H1 (cell line): ENCODE measurements at regions not wholly inside any gene's neighbourhood (a gene's known extent, or its start where the extent isn't known, plus 50 kb on each side); places are given as distances from the start of the nearest gene placed in this dataset.

Experiments used
- CTCF ChIA-PET: fragments of 300-600 bp; sonication (Branson Sonifier 250); formaldehyde crosslinking; loops from one replicate; lab custom pipeline; 2021; ENCODE audit not compliant: partially characterized antibody; lab: Charles Lee
- POLR2A ChIA-PET: fragments of 300-600 bp; sonication (Branson Sonifier 250); formaldehyde crosslinking; loops from one replicate; lab custom pipeline; 2021; ENCODE audit warnings: inconsistent platforms; ENCODE audit not compliant: partially characterized antibody; lab: Charles Lee
- DNase-seq, 2 experiments: peaks; one replicate each; pipeline versions ENCODE4 v3.0.0 to v3.0.0-alpha.2; 2010 to 2022; ENCODE audit warnings: low spot score in 2 of 2, low read depth in 1 of 2, mixed read lengths in 1 of 2
- FAIRE-seq: peaks from 2 replicates; lab custom pipeline; 2011; peaks lifted over from hg19 to GRCh38; lab: Jason Lieb, UNC
- H2AFZ ChIP-seq: 2 replicates; pipeline ENCODE4 v1.8.1; 2012; ENCODE audit warnings: low read length, inconsistent platforms
- H2AK5ac ChIP-seq: 2 replicates; pipeline ENCODE4 v1.6.1; 2013; ENCODE audit warnings: low read depth, low read length
- H2BK120ac ChIP-seq: replicated peaks from 2 replicates; pipeline ENCODE3; 2013; ENCODE audit warnings: low read depth, low read length, inconsistent platforms
- H2BK12ac ChIP-seq: 2 replicates; pipeline ENCODE4 v1.6.1; 2013; ENCODE audit warnings: low read depth, low read length
- H2BK15ac ChIP-seq: 2 replicates; pipeline ENCODE4 v1.6.1; 2013; ENCODE audit warnings: low read length
- H2BK20ac ChIP-seq: 2 replicates; pipeline ENCODE4 v1.6.1; 2013; ENCODE audit warnings: low read length
- H2BK5ac ChIP-seq: 2 replicates; pipeline ENCODE4 v1.6.1; 2013; ENCODE audit warnings: low read depth, low read length
- H3K14ac ChIP-seq: 2 replicates; pipeline ENCODE4 v1.6.1; 2013; ENCODE audit warnings: inconsistent platforms; ENCODE audit not compliant: insufficient read length
- H3K18ac ChIP-seq: 2 replicates; pipeline ENCODE4 v1.6.1; 2013; ENCODE audit warnings: low read length; ENCODE audit errors: extremely low read depth
- H3K23ac ChIP-seq: 2 replicates; pipeline ENCODE4 v1.6.1; 2013; ENCODE audit warnings: inconsistent platforms; ENCODE audit not compliant: insufficient read length
- H3K23me2 ChIP-seq: 2 replicates; pipeline ENCODE4 v1.6.1; 2013; ENCODE audit warnings: low read depth, low read length
- H3K27ac ChIP-seq: 2 replicates; pipeline ENCODE4 v1.6.1; 2011; ENCODE audit warnings: low read depth, low read length, inconsistent platforms
- H3K27me3 ChIP-seq, 4 experiments: replicated peaks in 1 of 4; 1 replicate in 1 of 4; 2 replicates in 3 of 4; pipeline versions ENCODE4 v1.6.1 to v1.8.1; 2011 to 2013; ENCODE audit warnings: low read length in 3 of 4, mild to moderate bottlenecking in 3 of 4, inconsistent platforms in 2 of 4, mixed read lengths in 2 of 4, moderate library complexity in 1 of 4; ENCODE audit not compliant: control insufficient read depth in 3 of 4, insufficient read depth in 3 of 4; ENCODE audit errors: extremely low read depth in 1 of 4
- H3K36me3 ChIP-seq, 4 experiments: 2 replicates each; pipeline versions ENCODE4 v1.6.1 to v1.8.1; 2011 to 2013; ENCODE audit warnings: mild to moderate bottlenecking in 4 of 4, low read length in 3 of 4, moderate library complexity in 2 of 4, control low read depth in 1 of 4, inconsistent platforms in 1 of 4; ENCODE audit not compliant: insufficient read depth in 4 of 4, control insufficient read depth in 2 of 4
- H3K4ac ChIP-seq: replicated peaks from 2 replicates; pipeline ENCODE3; 2013; ENCODE audit warnings: low read length, low read depth, mixed read lengths, inconsistent platforms; ENCODE audit not compliant: insufficient read length
- H3K4me1 ChIP-seq, 4 experiments: replicated peaks in 1 of 4; 1 replicate in 1 of 4; 2 replicates in 3 of 4; pipeline versions ENCODE4 v1.6.1 to v1.8.1; 2011 to 2013; ENCODE audit warnings: low read length in 3 of 4, inconsistent platforms in 2 of 4, mixed read lengths in 1 of 4; ENCODE audit not compliant: insufficient read depth in 4 of 4, control insufficient read depth in 3 of 4
- H3K4me2 ChIP-seq, 2 experiments: 2 replicates each; pipeline versions ENCODE4 v1.6.1 to v1.8.1; 2011 to 2013; ENCODE audit warnings: low read depth in 2 of 2, low read length in 2 of 2, control low read depth in 1 of 2, inconsistent platforms in 1 of 2, mild to moderate bottlenecking in 1 of 2; ENCODE audit not compliant: insufficient read depth in 1 of 2
- H3K4me3 ChIP-seq, 4 experiments: fragments of 200-600, 300-600 bp in 1 of 4; sonication (generic), shearing (Covaris generic), sonication (Bioruptor Twin) in 1 of 4; 2 replicates each; pipeline versions ENCODE4 v1.5.1 to v1.8.1; 2011 to 2016; ENCODE audit warnings: low read length in 4 of 4, low read depth in 3 of 4, control low read depth in 2 of 4, inconsistent platforms in 2 of 4, mild to moderate bottlenecking in 2 of 4, mixed read lengths in 1 of 4, moderate library complexity in 1 of 4; ENCODE audit not compliant: insufficient read depth in 2 of 4; ENCODE audit errors: extremely low read depth in 1 of 4
- H3K56ac ChIP-seq: replicated peaks from 2 replicates; pipeline ENCODE3; 2013; ENCODE audit warnings: low read depth, mild to moderate bottlenecking, mixed read lengths, low read length, inconsistent platforms; ENCODE audit not compliant: insufficient read length
- H3K79me1 ChIP-seq: 2 replicates; pipeline ENCODE4 v1.6.1; 2013; ENCODE audit warnings: low read depth, low read length, control low read depth
- H3K79me2 ChIP-seq, 2 experiments: 2 replicates each; pipeline versions ENCODE4 v1.6.1 to v1.8.1; 2012 to 2013; ENCODE audit warnings: low read length in 2 of 2, mild to moderate bottlenecking in 2 of 2, inconsistent platforms in 1 of 2; ENCODE audit not compliant: insufficient read depth in 2 of 2, control insufficient read depth in 1 of 2
- H3K9ac ChIP-seq, 4 experiments: replicated peaks in 1 of 4; 1 replicate in 1 of 4; 2 replicates in 3 of 4; pipeline versions ENCODE4 v1.6.1 to v1.8.1; 2011 to 2013; ENCODE audit warnings: low read depth in 3 of 4, low read length in 3 of 4, control low read depth in 2 of 4, mild to moderate bottlenecking in 2 of 4, moderate library complexity in 2 of 4, inconsistent platforms in 1 of 4; ENCODE audit errors: extremely low read depth in 1 of 4
- H3K9me3 ChIP-seq, 2 experiments: 2 replicates each; pipeline versions ENCODE4 v1.6.1 to v1.8.1; 2012 to 2013; ENCODE audit warnings: mild to moderate bottlenecking in 2 of 2, moderate library complexity in 2 of 2, control low read depth in 1 of 2, inconsistent platforms in 1 of 2, low read depth in 1 of 2, low read length in 1 of 2, mixed read lengths in 1 of 2; ENCODE audit not compliant: insufficient read depth in 2 of 2
- H4K20me1 ChIP-seq, 2 experiments: replicated peaks in 1 of 2; 2 replicates each; pipeline versions ENCODE3 to v1.8.1; 2011 to 2013; ENCODE audit warnings: inconsistent platforms in 2 of 2, low read length in 2 of 2, mild to moderate bottlenecking in 1 of 2; ENCODE audit not compliant: insufficient read depth in 2 of 2, control insufficient read depth in 1 of 2
- H4K5ac ChIP-seq: 2 replicates; pipeline ENCODE4 v1.6.1; 2013; ENCODE audit warnings: low read length, low read depth, mixed read lengths, inconsistent platforms; ENCODE audit not compliant: insufficient read length
- H4K8ac ChIP-seq: 2 replicates; pipeline ENCODE4 v1.8.0; 2013; ENCODE audit warnings: mild to moderate bottlenecking, moderate library complexity, low read length, inconsistent platforms; ENCODE audit not compliant: insufficient read depth; ENCODE audit errors: extremely low read depth
- H4K91ac ChIP-seq: replicated peaks from 2 replicates; pipeline ENCODE3; 2013; ENCODE audit warnings: low read length, mixed read lengths, inconsistent platforms; ENCODE audit not compliant: insufficient read length
- CTCF ChIP-seq, 3 experiments: IDR thresholded peaks; 1 replicate in 2 of 3; 2 replicates in 1 of 3; pipeline versions ENCODE4 v1.5.1 to v1.6.1; 2011; ENCODE audit warnings: low read length in 3 of 3, mild to moderate bottlenecking in 3 of 3, inconsistent platforms in 2 of 3, low read depth in 1 of 3, moderate library complexity in 1 of 3; ENCODE audit not compliant: insufficient read depth in 1 of 3; ENCODE audit errors: control extremely low read depth in 1 of 3
- EZH2 ChIP-seq: fragments of 200-600 bp; sonication (generic); IDR thresholded peaks from 2 replicates; pipeline ENCODE4 v1.7.1; 2012; ENCODE audit warnings: low read depth, mild to moderate bottlenecking, moderate library complexity, low read length, inconsistent platforms; ENCODE audit not compliant: severe bottlenecking
- GABPA ChIP-seq: IDR thresholded peaks from 2 replicates; pipeline ENCODE4 v1.6.1; 2011; ENCODE audit warnings: mild to moderate bottlenecking, low read length, moderate library complexity, borderline replicate concordance; ENCODE audit not compliant: insufficient read depth
- JUND ChIP-seq: IDR thresholded peaks from 2 replicates; pipeline ENCODE4 v1.6.1; 2011; ENCODE audit warnings: mild to moderate bottlenecking, improper control_type of control experiment, low read length
- MAFK ChIP-seq: IDR thresholded peaks from 2 replicates; pipeline ENCODE4 v1.6.1; 2012; ENCODE audit warnings: low read depth, mild to moderate bottlenecking, improper control_type of control experiment, low read length
- NRF1 ChIP-seq: IDR thresholded peaks from 2 replicates; pipeline ENCODE4 v1.6.1; 2011; ENCODE audit warnings: mild to moderate bottlenecking, low read depth, low read length, improper control_type of control experiment
- POLR2A ChIP-seq, 2 experiments: IDR thresholded peaks; 1 replicate in 1 of 2; 2 replicates in 1 of 2; pipeline ENCODE4 v1.6.1; 2011; ENCODE audit warnings: low read depth in 2 of 2, low read length in 2 of 2, mild to moderate bottlenecking in 2 of 2; ENCODE audit errors: control extremely low read depth in 1 of 2
- RBBP5 ChIP-seq: IDR thresholded peaks from 2 replicates; pipeline ENCODE4 v1.7.1; 2012; ENCODE audit warnings: low read depth, mild to moderate bottlenecking, inconsistent platforms, low read length, moderate library complexity, borderline replicate concordance
- RFX5 ChIP-seq: IDR thresholded peaks from 2 replicates; pipeline ENCODE4 v1.6.1; 2011; ENCODE audit warnings: low read depth, low read length, improper control_type of control experiment, borderline replicate concordance
- SP1 ChIP-seq: IDR thresholded peaks from 2 replicates; pipeline ENCODE4 v1.6.1; 2011; ENCODE audit warnings: low read depth, low read length
- ZNF274 ChIP-seq: IDR thresholded peaks from 2 replicates; pipeline ENCODE4 v1.7.0; 2012; ENCODE audit warnings: low read length, borderline replicate concordance; ENCODE audit errors: extremely low read depth
- WGBS, 2 experiments: shearing (Covaris generic) in 1 of 2; methylation state at CpG; one replicate each; pipeline versions ENCODE4 v1.1.6 to v1.1.7; 2013 to 2015; ENCODE audit warnings: low lambda C conversion rate in 2 of 2, mixed read lengths in 2 of 2, inconsistent platforms in 1 of 2, low coverage in 1 of 2, missing lambda C conversion rate in 1 of 2; ENCODE audit not compliant: insufficient replicate concordance in 2 of 2, insufficient coverage in 1 of 2, insufficient read length in 1 of 2; ENCODE audit errors: extremely low coverage in 1 of 2, missing lambda C conversion rate in 1 of 2; 5-methylcytosine and 5-hydroxymethylcytosine counted together
- TF ChIP-seq, protein P1 (sequence below): IDR thresholded peaks from 2 replicates; pipeline ENCODE4 v1.6.1; 2011; ENCODE audit warnings: low read depth, mild to moderate bottlenecking, low read length; ENCODE audit not compliant: insufficient read depth

GRCh38 chr13:94906605-94907004 lies 194.3 kb upstream of the SOX21 start:
- Histone ChIP-seq H3K79me2 (no peaks in the 10 kb centered on the region), H3K79me1 (no peaks in the 10 kb centered on the region), H3K23me2 (no peaks in the 10 kb centered on the region), H3K4me1 (peaks cover 0 to 2% (median 0%) of the 10 kb centered on the region in 4 experiments; a peak in 1 of 7 replicates), H4K20me1 (no peaks in the 10 kb centered on the region), H3K36me3 (no peaks in the 10 kb centered on the region), H4K8ac (no peak overlapping the region), H2BK20ac (no peak overlapping the region), H3K4me3 (no peak overlapping the region), H4K5ac (no peak overlapping the region), H3K23ac (no peak overlapping the region), H3K9ac (no peak overlapping the region), H2AK5ac (no peak overlapping the region), H4K91ac (no peak overlapping the region), H2AFZ (no peak overlapping the region), H3K4ac (no peak overlapping the region), H3K18ac (no peak overlapping the region), H3K4me2 (no peak overlapping the region), H2BK5ac (no peak overlapping the region), H3K14ac (no peak overlapping the region), H3K9me3 (no peaks in the 10 kb centered on the region), H2BK120ac (no peak overlapping the region), H2BK15ac (no peak overlapping the region), H3K27me3 (no peaks in the 10 kb centered on the region), H3K56ac (no peak overlapping the region), H3K27ac (no peak overlapping the region), H2BK12ac (no peak overlapping the region)
- 90% methylated on average over 2 of the region's 2 CpGs; no CpG with 5 or more reads in 1 of the 2 experiments for WGBS, 2 experiments
- FAIRE-seq (no peak), DNase-seq (no peak)
- CTCF ChIA-PET: no interaction called here
- POLR2A ChIA-PET: no interaction called here
- TF ChIP-seq RFX5 (no peak), SP1 (no peak), POLR2A (IDR thresholded peaks at IDR 0.05; ENCODE audit: control extremely low read depth in 1 of 2, low read depth in 2 of 2, low read length in 2 of 2) (no peak), NRF1 (no peak), EZH2 (no peak), ZNF274 (no peak), GABPA (no peak), RBBP5 (no peak), MAFK (no peak), CTCF (IDR thresholded peaks at IDR 0.05; ENCODE audit: control extremely low read depth in 1 of 3, insufficient read depth in 1 of 3, low read depth in 1 of 3, low read length in 3 of 3) (no peak), JUND (no peak)
- TF ChIP-seq, protein P1, sequence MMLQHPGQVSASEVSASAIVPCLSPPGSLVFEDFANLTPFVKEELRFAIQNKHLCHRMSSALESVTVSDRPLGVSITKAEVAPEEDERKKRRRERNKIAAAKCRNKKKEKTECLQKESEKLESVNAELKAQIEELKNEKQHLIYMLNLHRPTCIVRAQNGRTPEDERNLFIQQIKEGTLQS: no peak
